HL-60/S4 treated with retinoic acid at 250 ng/mL for 4 days and 3 days (cell line): ENCODE measurements at regions not wholly inside any gene's neighbourhood (a gene's known extent, or its start where the extent isn't known, plus 50 kb on each side); places are given as distances from the start of the nearest gene placed in this dataset.

Experiments
- in situ Hi-C: fragments of 300-500 bp; cut with MboI; formaldehyde crosslinking; loops from 2 replicates; pipeline ENCODE4 v1.7.0; 2022; ENCODE audit warnings: low sequenced_read_pairs

DNA sequence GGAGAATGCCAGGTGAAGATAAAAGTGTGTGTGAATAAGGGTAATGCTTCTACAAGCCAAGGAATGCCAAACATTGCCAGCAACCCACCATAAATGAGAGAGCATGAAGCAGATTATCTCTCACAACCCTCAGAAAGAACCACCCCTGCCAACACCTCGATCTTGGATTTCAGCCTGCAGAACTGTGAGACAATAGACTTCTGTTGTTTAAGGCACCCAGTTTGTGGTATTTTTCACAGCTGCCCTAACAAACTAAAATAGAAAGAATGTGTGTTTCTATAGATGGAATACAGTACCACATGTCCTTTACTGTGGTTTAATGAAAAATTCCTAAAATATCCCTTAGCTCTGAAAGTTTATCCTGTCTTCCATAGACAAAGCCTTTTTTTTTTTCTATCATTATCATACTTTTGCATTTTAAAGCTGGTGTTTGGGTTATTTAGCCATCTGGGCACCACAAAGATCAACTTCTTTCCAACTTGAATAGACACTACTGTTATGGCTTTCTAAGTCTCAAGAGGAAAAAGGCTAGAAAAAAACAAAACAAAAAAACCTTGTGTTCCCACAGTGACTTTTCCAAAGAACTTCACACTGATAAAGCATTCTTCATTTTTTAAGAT, 505.6 kb downstream of the KCTD12 start:
- in situ Hi-C loops, result no loop called here

DNA sequence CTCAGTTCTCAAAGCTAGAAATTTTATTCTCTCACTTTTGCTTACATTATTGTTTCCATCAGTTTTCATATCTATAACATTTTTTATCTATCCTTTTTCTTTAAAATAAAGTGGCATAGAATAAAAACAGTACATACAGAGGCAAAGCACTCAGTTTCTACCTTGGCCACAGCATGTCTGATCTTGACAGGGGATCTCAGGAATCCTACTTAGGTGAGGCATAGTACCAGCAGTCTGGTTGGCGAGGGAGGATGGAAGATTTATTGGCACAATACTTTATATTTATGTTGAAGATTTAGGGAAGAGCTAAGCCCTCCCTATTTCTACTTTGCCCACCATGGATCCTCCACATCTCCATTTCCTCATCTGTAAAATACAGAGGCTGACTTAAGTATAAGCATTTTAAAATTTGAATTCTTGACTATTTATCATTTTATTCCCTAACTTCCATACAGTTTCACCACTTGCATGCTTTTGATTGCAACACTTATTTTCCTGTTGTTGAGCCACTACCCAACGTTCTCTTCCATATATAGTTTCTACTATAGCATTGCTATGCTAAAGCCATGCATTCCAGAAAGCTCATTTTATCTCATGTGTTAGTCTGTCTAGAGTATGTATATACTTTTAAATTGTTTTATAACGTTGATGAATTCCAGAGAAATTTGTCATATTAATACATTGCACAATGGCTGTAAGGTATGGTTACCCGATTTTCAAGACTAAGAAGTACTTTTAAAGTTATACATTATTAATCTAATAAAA, 506.7 kb downstream of the KCTD12 start:
- in situ Hi-C loops, result no loop called here

DNA sequence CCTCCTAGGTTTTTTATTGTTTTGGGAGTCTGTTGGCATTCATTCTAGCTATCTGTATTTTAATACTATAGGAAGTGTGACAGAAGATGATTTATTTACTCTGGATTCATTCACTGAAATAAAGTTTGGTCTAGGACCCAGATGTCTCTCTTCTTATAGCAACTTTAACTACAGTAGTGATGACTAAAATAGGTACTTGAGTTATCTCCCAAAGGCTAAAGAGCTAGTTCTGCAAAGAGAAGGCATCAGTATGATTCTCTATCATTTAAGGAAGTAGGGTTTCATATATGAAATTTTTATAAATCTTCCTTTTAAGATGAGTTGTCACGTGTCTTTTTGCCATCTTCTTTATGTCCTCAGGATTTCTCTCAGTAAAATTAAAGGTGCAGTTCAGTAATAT, 507.4 kb downstream of the KCTD12 start:
- in situ Hi-C loops, result no loop called here

DNA sequence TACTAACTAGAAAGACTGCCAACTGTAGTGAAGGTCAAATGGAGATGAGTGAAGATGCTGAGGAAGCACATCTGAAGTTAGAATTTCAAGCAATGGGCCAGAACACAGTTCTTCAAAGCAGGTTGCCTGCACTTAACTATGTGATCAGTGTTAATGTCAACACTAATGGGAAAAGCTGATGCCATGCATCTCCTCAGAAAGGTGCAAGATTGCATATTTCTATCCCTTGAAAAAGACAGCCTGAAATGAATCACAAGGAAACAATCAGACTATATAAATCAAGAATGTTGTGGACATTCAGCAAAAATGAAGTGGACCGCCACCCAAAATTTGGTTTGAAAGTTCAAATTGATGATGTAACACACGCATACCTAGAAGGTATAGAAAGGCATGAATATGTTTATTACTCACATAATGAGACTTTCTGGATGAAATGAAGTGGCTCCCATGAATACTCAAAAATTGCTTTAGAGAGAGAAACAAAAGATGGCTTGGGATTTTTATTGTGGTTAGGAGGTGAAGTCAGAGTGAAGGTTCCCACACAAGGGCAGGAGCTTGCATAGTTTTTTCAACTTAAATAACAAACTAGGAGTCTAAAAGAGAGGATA, 522.4 kb downstream of the KCTD12 start:
- in situ Hi-C loops, result no loop called here

DNA sequence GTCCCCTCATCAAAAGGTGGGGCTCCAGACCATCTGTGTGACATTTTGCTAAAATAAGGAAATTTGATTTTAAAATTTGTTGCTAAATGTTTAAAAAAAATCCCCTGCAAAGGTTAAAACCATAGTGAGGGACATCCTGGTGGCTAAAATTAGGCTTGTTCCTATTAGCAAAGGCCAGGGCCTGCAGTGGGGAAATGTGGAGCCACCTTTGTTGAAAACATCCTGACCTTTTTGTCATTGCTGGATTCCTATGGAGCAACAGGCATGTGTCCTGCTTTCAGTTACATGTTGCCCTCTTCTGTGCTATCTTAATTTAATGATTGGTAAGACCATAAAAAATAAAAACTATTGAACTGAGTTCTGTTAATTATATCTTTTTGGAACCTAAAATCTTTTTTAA, 524.3 kb downstream of the KCTD12 start:
- in situ Hi-C loops, result no loop called here

DNA sequence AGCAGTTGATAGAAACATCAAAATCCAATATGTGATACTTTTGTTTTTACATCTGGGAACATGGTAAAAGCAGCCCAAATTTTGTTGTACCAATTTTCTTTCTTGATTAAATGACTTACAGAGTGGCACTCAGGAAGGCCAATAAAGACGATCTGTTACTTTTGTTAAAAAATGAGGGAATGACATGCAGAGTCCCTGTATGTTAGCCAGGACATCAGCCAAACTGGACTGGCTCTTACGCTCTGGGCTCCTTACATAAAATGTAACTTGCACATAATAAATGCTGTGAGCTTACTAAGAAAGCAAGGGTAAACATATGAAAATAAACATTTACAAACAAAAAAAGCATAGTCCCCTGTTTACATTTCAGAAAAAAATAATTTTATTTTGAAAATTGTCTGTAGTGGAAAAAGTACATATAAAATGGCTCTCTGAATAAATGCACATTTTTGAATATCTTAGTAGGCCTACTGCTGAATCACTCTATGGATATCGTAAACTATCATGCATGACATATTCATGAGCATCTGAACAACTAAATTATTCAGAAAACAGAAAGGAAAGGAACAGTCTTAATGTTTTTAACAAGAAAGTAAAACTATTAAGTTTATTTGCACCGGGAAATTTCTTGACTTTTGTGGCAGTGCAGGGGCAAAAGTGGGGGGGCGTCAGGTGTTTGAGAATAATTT, 534.5 kb downstream of the KCTD12 start:
- in situ Hi-C loops, result no loop called here

DNA sequence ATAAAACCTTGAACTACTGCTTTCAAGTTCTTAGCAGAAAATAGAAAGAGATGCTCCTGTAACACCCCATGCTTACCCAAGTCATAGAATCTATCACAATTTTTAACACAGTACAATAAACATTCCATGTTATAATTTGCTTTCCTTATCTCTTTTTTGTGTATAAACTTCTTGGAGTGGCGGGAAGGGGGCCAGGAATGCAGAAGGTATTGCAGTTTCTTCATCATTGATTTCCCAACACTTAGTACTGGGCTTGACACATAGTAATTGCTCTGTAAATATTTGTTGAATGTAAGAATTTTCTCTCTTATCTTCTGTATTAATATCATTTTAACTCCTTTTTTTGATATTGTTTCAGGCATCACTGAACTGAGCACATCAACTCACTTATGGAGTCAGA, 535.8 kb downstream of the KCTD12 start:
- in situ Hi-C loops, result no loop called here

DNA sequence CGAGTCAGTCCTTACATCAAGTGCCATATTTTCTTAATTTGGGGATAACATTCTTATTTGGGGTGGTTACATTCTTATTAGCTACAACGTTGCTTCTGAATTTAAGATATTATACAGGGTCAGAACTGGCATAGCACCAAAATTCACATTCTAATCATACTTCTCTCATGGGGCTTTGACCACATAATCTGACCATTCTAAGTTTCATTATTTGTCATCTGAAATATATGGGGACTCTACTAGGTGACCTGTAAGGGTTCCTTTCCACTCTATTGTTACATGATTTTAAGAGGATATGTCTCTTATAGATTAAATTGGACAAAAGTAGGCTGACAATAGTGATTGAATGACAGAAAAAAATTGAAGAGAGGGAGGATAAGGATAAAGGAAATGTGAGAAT, 536.5 kb downstream of the KCTD12 start:
- in situ Hi-C loops, result no loop called here

DNA sequence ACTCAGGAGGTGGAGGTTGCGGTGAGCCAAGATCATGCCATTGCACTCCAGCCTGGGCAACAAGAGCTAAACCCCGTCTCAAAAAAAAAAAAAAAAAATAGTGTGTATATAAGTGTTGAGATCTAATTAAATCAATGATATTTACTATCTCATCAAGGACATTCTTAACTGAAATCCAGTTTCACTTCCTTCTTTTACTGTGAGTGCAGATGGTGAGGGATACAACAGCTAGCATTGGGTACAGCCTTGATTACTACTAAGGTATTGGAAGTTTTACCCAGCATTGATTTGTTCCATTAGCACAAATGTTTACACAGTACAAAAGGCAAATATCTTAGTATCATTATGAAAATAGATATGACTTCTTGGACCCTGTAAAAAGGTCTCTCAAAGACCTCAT, 546.6 kb downstream of the KCTD12 start:
- in situ Hi-C loops, result no loop called here

DNA sequence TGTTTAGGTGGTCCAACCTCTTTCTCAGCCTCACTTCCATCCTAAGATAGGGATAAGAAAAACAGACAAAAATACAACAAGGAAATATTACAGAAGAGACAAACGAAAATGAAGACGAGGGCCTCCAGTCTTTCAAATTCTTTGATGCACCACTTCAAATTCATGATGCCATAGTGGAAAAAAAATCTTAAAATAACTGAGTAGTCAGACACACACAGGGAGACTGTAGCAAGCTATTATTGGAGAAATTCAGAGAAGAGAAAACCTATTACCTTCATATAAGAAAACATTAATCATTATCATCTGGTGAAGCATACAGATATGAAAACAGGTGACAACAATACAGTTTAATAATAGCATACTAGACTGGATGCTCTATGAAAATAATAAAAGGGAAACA, 548.2 kb downstream of the KCTD12 start:
- in situ Hi-C loops, result no loop called here

DNA sequence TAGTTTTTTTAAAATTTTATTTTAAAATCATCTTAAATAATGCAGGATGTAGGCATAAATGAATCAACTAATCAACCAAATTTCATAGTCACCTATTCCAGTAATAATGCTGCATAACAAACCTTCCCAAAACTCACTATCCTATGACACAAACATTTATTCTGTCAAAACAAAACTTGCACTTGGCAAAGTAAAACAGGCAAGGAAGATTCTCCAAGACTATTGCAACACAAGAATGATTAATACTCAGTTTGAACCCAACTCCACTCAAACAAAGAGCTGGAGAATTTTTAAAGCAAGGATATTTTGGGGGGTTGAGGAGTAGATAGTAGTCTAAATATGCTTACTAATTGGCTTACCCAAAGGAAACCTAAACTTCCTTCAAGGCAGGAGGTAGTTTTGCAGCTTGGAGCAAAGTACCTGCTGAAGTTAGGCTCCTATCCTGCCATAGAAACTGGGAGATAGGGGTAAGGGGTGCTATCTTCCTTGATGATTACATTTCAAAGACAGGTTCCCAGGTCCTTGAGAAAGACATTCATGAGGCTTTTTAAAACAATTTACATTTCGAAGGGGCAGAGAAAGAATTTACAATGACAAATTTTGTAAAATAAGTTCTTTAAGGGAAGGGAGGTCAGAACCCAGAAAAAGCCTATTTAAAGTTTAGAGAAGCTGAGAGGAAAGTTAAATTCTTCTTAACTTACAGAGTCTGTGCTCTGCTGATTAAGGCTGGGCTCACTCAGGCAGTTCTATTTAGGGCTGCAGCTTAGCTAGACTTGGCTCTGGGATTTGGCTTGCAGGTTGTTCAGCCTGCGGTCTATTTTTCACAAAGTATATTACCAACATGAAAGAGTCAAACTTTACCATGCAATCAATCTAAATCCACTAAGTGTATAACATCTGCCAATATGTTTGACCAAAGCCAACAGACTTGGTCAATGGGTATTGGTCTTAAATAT, 549.0 kb downstream of the KCTD12 start:
- in situ Hi-C loops, result no loop called here

DNA sequence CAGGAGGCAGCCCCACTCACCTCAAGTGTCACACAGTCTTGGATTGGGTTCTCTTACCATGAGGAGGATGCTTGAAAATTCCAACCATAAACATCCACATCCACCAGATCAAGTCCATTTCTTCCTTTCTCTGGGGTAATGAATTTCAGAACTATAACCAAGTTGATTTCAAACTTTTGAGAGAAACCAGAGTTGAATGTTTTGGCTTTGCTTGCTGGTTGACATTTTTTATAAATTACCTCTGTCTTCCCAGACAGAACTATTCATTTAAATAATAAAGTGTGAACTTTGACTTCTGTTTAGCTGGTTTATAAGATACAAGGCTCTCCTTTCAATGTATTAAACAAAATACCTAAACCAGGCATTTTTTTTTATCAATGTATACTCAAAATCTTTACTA, 550.7 kb downstream of the KCTD12 start:
- in situ Hi-C loops, result no loop called here

DNA sequence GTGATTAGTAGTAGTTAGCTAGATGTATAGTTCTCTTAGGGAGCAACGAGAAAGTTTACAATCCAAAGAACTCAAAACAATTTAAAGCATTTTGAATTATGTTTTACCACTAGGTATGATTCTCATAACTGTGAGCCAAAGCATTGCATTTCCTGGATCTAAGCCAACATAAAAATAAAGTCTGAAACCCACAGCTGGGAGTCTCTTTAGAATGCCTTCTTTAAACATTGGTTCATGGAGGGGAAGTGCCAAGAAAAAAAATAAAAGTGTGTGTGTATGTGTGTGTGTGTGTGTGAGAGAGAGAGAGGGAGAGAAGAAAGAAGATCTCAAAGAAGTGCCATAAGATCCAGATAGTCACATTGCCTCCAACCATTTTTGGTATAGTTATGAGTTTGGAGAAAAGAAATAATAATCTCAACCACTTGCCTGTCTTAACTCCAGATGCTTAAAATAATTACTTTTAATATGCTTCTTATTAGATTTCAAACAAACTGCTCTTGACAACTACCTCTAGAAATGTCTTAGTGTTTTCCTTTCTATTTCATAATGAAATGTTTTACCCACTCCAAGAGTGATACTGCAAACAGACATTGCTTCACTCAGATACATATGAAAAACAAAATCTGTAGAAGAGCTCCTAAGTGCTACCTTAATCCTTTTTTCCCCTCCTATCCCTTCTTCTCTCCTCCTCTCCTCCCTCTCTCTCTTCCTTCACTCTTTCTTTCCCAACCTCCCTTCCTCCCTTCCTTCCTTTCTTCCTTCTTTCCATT, 554.1 kb downstream of the KCTD12 start:
- in situ Hi-C loops, result no loop called here

DNA sequence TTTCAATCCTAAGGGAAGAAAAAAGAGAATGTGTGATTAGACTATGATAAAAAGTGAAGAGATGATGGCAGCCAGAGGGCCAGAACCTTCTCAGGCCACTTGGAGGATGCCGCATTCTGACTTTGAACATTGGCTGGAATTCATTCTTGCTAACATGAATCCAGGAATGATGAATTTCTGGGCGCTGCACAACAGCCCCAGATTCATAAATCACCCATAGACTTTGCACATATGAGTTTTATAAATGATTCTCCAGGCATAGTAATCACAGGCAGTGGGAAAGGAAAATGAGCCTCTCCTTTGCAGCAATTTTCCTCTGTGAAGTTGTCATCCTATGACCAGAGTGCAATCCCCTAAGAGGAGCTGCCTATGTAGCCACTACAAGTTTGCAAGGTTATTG, 555.4 kb downstream of the KCTD12 start:
- in situ Hi-C loops, result no loop called here

DNA sequence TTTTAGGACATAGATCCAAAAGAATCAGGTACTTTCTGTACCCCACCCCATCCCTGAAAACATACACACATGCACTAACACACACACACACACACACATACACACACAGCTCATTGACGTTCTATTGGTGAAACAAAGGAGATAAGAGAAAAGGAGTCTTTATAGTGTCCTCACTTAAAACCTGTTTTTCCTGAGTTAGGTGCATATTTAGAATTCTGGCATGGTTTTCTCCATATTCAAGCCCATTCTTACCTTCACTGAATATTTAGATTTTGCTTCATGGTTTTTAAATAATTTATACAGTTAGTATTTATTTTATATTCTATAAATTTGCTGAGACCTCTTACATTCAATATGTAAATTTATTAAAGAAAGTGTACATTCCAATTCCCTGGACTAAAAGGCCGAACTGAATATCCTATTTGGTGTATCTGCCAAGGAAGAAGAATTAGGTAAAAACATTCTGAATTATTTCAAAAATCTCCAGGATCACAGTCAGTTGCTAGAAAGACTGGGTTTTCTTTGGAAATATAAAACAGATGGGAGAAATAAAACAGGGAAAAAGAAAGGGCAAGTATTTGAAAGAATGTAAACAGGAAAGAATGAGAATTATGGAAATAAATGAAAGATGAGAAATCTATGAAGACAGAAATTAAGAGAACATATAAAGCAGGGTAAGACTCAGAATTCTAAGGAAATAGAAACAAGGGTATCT, 556.2 kb downstream of the KCTD12 start:
- in situ Hi-C loops, result no loop called here

DNA sequence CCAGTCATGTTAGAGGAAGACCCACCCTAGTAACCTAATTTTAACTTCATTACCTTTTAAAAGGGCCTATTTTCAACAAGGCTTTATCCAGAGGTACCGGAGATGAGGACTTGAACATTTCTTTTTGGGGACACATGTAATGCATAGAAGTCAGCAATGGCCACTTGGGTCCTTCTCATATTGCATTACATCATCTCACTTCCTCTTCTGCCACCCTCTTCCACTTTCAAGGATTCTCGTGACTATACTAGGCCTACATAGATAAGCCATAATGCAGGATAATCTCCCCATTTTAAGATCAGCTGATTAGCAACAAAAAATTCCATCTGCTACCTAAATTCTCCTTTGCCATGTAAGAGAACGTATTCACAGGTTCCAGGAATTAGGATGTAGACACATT, 557.2 kb downstream of the KCTD12 start:
- in situ Hi-C loops, result no loop called here

DNA sequence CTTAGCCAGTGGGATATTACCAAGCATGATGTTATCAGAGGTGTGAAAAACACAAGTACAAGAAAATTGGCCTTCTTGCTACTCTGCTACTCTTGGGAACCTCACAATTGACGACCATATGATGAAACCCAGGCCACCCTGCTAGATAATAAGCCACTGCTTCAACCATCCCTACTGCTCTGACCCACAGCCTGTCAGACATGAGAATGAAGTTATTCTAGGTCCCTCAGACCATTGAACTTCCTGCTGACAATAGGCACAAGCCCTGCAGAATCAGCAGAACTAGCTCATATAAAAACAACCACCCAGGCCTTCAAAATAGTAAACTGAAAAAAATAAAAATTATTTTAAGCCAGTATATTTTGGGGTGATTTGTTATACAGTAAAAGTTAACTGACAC, 559.9 kb downstream of the KCTD12 start:
- in situ Hi-C loops, result no loop called here

DNA sequence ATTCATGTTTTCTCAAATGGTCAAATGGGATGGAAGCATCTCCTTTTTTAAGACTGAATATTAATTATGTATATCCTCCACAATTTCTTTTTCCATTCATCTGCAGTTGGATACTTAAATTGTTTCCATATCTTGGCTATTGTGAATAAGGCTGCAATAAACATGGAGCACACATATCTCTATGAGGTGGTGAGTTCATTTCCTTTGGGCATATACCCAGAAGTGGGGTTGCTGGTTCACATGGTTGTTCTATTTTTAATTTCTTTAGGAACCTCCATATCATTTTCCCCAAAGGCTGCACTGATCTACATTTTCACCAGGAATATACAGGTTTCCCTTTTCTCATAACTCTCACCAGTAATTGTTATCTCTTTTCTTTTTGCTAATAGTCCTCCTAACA, 566.3 kb downstream of the KCTD12 start:
- in situ Hi-C loops, result no loop called here

DNA sequence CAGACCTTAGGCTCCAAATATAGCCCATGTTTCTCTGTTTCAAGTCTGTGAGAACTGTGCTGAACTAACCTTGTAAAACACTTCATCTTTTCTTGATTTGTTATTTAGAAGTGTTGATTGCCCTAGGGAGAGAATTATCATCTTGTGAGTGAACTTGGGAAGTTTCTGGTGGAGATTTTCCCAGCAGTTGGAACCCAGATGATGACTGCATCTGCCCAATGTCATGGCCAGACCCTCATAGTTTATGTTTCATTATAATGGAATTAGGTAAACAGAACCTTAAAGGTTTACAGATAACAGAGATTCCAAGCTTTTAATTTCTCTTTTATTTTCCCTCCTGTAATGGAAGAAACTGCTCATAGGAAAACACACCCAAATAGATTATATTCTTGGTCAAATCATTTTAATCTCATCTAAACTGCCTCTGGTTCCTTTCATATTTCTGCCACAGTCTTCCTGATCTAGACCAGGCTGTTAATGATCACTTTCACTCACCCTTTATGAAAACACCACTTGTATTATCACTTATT, 569.1 kb downstream of the KCTD12 start:
- in situ Hi-C loops, result no loop called here
